NCI-H2029 (cell line): ENCODE measurements at regions not wholly inside any gene's neighbourhood (a gene's known extent, or its start where the extent isn't known, plus 50 kb on each side); places are given as distances from the start of the nearest gene placed in this dataset.

Source experiments
- DNase-seq: peaks from one replicate; lab custom pipeline; 2025; lab: John Stamatoyannopoulos, UW

- DNase-seq: no peak
Measured at GRCh38 chr5:104754311-104754995, 1191.9 kb upstream of the NUDT12 start.

- no peak for DNase-seq
Measured at GRCh38 chr5:104751969-104752368, 1189.4 kb upstream of the NUDT12 start.

DNA sequence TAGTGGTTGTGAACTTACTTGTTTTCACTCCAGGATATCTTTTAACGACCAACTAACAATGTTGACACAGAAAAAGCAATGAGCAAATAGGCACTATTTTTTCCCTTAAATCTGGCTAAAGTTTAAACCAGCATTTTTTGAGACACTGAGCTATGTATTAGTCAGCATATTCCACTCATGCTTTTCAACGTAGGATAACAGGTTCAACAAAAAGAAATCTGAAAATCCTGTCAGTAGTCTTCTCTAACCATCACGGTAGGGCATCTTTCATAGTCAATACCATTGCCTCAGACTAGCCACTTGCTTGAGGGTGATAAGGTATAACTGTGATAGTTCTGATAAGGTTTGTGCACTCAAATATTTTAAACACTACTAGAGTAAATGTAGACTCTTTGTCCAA, 1177.3 kb upstream of the NUDT12 start:
- no peak for DNase-seq

DNA sequence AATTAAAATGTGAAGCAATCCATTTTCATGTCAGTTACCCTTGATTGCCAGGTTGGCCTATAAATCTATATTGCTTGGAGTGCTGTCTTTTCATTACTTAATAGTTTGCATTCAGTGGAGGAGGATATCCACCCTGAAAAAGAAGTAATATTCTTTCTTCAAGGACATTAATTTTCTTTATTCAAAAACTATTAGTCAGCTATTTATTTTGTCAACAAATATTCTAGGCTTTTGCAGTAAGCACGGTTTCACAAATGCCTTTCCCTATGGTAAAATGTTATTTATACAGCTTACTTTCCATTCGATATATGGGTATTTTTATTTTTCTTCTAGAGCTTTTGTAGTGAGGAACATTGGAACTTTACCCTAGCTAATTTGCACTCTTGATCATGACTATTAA, 1176.9 kb upstream of the NUDT12 start:
- no peak for DNase-seq

GRCh38 chr5:104736073-104736472, 1173.5 kb upstream of the NUDT12 start:
- no peak for DNase-seq

GRCh38 chr5:104734046-104734445, 1171.5 kb upstream of the NUDT12 start:
- DNase-seq: no peak

DNA sequence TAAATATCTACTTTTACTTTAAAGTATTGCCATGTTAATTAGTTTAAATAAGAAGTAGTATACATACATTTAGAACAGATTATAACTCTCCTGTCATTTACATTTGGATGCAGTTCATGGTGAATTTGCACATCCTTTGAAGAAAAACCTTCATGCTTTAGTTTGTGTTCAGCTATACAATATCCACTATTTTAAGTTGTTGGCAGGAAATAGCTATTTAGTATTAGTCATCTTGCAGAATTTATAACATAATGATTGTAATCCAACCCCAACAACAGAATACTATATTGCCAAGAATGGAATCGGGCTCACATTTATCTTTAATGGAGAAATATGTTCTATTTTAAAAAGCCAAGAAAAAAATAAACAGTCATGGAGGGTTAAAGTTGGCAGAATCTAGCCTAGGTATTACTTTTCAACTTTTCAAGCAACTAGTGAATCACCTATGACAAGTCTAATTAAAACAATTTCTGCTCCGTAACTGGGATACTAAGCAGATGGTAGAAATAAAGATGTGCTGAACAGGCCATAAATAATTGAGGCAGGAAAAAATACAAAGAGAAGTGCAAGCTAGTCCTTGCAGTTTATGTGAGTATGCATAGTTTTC, 1170.6 kb upstream of the NUDT12 start:
- DNase-seq: no peak

DNA sequence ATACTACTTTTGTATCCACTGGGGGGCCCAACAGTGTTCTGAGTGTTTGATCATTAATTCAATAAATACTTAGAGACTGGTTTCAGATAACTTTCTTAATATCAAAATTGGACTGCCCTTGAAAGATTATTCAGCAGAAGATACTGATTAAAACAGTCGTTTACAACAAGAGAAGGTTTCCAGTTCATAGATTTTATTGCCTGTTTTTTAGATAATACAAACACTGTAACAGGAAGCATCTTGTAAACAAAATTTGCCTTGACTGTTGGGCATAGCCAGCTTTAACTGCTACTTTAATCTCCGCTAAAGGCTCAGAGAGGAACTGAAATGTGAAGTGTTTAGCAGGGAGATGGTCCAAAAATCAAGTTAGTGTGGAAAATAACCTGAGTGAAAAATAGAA, 1168.7 kb upstream of the NUDT12 start:
- DNase-seq: no peak

DNA sequence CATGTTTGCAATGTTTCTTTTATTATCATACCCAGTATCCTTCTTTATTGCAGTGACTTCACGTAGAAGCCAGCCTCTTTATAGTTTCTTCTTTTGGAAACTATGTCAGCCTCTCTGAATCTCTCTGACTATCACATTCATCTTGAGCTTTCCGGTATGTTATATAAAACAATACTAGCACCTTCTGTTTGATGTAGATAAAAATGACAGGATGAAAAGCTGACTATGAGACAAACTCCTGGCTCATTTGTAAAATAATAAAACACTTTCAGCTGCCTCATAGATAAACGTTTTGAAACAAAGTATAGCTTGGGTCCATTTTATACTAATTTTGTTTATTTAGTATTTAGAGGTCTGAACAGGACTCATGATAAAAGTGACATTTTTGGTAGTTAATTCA, 1145.4 kb upstream of the NUDT12 start:
- no peak for DNase-seq

DNA sequence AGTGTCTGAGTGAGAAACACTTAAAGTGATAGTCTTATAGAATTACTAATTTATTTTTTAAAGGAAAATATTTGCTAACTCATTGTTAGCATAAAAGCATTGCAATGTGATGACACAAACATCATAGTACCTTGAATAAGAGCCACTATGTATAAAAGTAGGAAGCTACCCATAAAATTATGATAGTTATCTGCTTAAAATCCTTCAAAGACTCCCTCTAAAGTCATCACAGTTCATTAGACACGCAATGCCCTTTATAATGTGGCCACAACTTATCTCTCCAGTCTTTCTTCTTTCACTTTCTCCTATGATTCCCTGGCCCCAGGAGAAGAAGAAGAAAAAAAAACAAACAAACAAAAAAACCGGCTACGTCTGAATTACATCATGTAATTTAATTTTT, 1144.0 kb upstream of the NUDT12 start:
- no peak for DNase-seq

DNA sequence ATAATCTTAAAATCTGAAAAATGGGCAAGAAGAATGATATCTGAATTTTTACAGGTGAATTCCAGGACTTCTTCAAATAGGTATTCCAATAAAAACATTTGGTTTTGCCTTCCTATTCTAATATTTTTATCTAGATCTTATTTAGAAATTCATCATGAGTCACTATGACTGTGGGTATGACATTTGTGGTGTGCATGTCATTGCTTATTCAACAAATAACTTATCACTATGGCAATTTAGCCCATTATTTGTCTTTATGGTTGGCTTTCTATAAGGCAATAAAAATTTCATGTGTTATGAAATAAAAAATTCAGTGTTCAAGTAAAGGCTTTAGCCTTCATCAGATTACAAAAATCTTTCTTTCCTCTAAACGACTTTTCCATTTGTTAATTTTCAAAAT, 1139.6 kb upstream of the NUDT12 start:
- DNase-seq: no peak

- no peak for DNase-seq
Measured at GRCh38 chr5:104699438-104699837, 1136.8 kb upstream of the NUDT12 start.

- no peak for DNase-seq
Measured at GRCh38 chr5:104661256-104661655, 1098.7 kb upstream of the NUDT12 start.

DNA sequence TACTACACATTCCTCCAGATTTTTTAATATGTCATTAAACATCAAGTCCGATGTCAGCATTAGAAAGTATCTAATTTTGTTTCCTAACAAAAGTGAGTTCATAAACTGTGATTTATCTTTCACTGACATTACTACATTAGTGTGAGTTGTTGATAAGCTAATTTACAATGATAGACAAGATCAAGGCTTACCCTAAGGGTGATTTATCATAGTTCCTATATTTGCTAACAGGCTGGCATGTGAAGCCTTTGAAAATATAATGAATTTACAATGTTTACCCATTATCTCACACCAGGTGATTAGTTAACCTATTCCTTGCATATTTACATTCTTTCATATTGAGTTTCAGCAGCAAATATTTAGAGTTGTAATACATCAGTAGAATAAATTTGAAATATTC, 1096.9 kb upstream of the NUDT12 start:
- no peak for DNase-seq

DNA sequence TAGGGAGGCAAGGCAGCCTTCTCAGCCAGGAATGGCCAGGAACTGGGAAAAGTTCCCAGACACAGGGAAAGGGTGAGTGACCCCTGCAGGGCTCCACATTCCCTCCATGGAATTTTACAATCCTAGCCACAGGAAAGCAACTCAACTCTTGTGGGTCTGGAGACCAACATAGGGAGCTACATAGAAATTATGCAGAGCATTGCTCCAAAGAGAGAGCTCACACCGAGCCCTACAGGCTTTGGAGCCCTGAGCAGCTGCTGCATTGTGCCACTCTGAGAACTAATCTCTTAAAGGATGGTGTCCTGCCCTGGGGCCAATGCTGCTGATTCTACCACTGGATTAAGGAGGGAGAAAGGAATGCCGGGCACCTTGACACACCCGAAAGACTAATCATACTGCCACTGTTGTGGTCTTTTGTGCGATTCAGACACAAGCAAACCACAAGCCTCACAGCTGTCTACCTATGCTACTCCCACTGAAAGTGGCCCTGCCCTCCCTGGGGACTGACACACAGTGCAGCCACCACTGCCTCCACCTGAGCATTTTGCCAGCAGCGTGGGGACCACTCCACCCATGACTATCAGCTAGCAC, 1089.8 kb upstream of the NUDT12 start:
- no peak for DNase-seq

- no peak for DNase-seq
Measured at GRCh38 chr5:104650313-104651055, 1087.9 kb upstream of the NUDT12 start.

GRCh38 chr5:104646416-104646815, 1083.8 kb upstream of the NUDT12 start:
- DNase-seq: no peak

GRCh38 chr5:104643320-104643719, 1080.7 kb upstream of the NUDT12 start:
- no peak for DNase-seq

GRCh38 chr5:104635227-104635626, 1072.6 kb upstream of the NUDT12 start:
- DNase-seq: no peak

- no peak for DNase-seq
Measured at GRCh38 chr5:104628911-104629310, 1066.3 kb upstream of the NUDT12 start.

- DNase-seq: no peak
Measured at GRCh38 chr5:104626122-104626521, 1063.5 kb upstream of the NUDT12 start.

GRCh38 chr5:104612005-104612404, 1049.4 kb upstream of the NUDT12 start:
- DNase-seq: no peak
